DMS53 treated with DMSO at 0.1 percent for 48 hours (cell line): ENCODE measurements at regions not wholly inside any gene's neighbourhood (a gene's known extent, or its start where the extent isn't known, plus 50 kb on each side); places are given as distances from the start of the nearest gene placed in this dataset.

Experiments
- DNase-seq: peaks from one replicate; lab custom pipeline; 2025; ENCODE audit not compliant: unreplicated experiment; lab: John Stamatoyannopoulos, UW

DNA sequence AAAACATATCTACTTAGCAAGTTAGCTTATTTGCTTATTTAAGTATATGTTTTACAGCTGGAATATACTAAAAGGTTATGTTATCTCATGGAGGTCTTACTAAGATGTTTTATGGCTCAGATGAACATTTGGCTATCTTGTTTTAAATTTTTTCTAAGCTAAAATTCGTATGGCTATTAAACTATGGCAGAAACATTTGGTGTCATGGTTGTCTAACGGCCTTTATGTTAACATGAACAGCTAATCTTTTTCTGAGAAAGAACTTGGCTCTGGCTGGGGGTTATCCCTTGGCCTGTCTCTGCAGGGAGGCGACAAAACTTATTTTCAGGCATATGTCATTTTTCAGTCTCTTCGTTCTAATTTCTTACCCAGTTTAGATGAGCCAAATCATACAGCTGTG lies 101.5 kb upstream of the MTPN start:
- DNase-seq: no peak

- no peak for DNase-seq
Measured at GRCh38 chr7:136076954-136077353, 99.8 kb upstream of the MTPN start.

DNA sequence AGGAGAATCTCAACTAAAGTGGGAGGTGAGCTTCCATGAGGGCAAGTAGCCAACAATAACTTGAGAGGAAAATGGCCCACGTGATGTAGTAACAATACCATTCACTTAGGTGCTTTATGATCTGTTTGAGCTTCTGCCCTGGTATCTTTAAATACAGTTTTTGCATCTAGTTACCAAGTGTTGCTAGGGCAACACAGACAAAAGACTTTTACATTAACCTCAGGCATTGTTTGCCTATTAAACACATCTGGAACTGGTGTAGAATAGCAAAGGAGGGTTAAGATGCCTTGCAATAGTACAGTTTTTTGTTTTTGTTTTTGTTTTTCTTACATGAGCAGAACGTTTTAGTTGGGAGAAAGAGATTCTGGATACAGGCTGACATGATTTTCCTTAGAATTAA lies 97.7 kb upstream of the MTPN start:
- no peak for DNase-seq

- DNase-seq: no peak
Measured at GRCh38 chr7:136072447-136072846, 95.3 kb upstream of the MTPN start.

DNA sequence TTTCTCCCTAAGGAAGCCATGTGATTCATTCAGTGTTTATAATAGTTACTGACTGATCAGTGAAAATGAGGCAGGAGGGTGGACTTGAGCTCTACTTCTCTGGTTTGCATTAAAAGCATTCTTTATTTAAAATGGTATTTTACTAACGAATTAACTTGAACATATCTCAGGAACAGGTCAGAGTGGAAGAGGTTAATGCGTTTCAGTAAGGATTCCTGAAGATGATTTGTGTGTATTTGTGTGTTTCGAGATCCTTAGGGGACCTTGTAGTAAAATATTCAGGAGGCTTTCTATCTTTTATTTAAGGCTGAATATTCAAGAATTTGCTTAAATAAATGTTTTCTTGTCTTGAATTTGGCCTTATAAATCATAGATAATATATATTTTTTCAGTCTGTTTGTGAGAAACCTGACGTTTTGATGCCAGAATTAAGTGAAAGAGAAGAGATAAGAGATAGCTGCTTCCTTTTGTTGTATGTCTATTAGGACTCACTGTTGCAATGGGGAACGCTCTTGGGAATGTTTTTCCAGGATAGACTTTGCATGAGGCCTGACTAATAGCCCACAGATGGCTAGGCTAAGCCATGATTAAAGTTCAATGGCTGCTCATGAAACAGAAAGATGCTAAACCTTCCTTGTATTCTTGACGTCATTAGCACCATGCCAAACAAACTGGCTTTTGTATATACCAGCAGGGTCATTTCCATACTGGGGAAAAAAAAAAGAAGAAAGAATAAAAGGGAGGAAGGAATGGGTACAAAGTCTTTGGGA lies 93.8 kb upstream of the MTPN start:
- DNase-seq: no peak

- no peak for DNase-seq
Measured at GRCh38 chr7:136069840-136070529, 92.8 kb upstream of the MTPN start.

GRCh38 chr7:136067277-136067676 lies 90.1 kb upstream of the MTPN start:
- no peak for DNase-seq

DNA sequence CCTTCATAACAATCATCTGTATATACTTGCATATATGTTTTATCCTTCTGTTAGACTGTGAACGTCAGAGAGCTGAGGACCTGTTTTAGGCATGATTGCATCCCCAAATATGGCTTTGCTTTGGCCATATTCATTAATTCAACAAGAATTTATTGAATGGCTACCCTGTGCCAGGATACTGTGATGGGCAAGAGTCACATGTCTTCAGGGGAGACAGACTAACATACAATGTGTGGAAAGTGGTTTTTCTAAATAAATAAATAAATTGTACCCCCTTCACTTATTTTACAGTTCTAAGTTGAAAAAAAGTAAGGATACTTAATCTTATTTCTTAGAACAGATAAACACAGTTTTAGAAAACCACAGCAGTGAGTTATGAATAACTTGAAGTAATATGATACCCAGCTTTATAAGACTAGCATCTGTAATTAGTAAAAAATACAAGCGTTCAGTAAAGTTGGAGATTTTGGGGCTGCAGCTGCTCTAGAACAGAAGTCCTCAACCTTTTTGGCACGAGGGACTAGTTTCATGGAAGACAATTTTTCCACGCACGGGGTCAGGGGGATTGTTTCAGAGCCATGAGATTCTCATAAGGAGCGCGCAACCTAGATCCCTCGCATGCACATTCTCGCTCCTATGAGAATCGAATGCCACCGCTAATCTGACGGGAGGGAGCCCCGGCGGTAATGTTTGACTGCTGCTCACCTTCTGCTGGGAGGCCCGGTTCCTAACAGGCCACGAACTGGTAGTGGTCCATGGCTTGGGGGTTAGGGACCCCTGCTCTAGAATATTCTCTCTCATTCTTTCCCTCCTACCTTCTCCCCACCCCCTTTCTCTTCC lies 89.4 kb upstream of the MTPN start:
- DNase-seq: no peak

DNA sequence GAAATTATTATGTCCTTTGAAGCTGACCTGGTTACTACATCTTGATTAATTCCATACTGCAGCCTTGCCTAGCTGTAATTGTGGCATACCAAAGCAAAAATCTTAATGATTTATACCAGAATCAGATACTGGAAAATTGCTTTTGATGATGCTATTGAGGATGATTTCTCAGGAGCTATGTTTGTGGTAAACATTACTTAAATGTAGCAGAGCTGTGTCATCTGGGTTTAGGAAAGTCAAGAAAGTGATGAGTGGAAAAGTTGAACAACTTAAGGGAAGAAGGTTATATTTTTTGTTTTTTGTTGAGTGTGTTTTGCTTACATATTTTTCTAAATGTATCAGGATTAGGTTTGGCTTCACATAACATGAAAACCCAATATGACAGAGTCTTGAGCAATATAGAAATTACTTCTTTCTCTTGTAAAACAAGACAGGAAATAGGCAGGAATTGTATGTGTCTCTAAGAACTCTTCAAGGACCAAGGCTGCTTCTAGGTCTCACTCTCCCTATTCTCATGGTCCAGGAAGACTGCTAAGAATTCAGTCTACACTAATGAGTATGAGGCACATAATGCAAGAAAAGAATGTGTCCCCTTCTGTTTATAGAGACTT lies 87.6 kb upstream of the MTPN start:
- no peak for DNase-seq

- no peak for DNase-seq
Measured at GRCh38 chr7:136064081-136064480, 86.9 kb upstream of the MTPN start.

DNA sequence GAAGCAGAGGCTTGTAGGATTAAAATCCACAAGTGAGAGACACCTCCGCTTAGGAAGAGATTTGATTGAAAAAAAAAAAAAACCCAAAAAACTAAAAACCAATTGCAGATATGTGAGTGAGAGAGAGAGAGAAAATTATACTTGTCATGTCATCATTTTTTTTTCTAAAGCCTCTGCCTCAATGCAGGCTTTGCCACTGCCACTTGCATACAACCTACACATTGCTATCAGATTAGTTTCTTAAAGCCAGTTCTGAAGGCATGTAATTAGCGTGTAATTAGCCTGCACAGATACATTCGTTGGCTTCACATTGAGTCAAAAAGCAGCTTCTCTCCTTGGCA lies 86.1 kb upstream of the MTPN start:
- no peak for DNase-seq

DNA sequence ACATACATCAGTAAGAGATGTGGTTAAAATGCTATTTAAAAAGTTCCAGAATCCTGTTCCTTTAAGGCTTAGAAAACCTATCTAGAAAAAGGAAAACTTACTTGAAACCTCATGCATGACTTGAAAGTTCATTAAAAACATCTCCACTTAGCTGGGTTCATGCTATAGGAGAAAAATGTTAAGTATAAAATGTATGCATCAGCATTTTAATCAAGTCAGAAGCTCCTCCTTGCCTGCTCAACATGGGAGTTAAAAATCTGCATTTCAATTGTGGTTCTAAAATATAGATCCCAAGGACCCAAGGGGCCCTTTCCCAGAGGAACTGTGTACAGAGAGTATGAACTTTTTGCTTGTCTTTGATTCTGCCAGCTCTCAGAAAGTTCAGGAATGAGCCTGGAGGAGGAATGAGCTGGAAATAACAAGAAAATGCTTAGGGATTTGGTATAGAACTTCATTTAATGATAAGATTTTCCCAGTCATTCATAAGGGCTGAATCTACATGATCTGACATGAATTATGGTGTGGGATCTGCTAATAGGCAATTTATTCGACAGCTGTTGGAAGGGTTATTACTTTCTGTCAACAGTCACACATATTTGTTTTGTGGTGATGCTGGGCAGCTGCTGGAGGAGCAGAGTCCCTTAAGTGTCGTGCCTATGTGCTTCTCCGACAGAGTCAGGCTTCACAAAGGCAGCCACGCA lies 85.6 kb upstream of the MTPN start:
- peak; percentile 75 for DNase-seq

DNA sequence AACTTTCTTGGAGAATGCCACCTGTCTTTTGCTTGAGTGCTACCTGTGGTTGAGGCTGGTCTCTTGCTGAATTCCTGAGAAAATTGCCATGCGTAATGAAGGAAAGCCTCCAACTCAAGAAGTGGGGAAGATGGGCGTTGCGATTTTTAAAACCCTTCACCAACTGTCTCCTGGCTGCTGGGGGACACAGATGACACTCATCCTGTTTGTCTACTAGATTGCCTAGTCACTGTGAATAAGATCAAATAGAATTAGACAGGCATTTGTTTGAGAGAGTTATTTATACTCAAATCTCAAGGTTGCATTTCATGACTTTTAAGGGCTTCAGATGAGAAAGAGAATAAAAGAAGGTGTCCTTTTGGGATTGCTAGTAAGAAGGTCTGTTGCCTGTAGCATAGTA lies 84.3 kb upstream of the MTPN start:
- no peak for DNase-seq

DNA sequence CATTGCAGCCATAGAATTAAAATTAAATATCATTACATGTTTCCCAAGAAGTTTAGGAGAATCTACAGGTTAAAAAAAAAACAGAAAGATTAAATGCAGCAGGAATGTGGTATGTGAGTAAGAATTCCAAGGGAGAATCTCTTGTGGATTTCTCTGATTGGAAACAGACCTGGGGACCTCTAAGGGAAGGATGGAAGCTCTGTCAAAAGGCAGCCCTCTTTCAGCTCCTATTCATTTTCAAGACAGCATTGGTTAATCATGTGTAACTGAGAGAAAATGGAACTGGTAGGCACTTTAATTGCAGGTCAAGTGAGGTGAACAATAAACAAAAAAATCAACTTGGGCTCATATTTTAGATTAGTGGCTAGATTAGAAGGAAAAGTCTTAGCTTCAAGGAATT lies 81.4 kb upstream of the MTPN start:
- no peak for DNase-seq

DNA sequence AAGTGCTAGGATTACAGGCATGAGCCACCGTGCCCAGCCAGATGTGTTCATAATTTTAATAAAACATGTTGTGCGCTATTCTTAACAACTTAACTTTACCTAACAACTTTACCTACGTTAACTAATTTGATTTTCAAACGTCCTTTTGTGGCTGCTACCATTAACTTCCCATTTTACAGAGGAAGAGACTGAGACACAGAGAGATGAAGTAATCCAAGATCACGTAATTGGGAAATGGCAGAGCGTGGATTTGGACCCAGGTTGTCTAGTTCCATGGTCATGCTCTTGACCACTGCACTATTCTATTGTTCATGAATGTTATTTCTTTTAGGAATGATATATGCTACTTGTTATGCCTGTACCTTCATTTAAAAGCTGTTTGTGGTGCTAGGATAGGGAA lies 80.3 kb upstream of the MTPN start:
- DNase-seq: no peak

DNA sequence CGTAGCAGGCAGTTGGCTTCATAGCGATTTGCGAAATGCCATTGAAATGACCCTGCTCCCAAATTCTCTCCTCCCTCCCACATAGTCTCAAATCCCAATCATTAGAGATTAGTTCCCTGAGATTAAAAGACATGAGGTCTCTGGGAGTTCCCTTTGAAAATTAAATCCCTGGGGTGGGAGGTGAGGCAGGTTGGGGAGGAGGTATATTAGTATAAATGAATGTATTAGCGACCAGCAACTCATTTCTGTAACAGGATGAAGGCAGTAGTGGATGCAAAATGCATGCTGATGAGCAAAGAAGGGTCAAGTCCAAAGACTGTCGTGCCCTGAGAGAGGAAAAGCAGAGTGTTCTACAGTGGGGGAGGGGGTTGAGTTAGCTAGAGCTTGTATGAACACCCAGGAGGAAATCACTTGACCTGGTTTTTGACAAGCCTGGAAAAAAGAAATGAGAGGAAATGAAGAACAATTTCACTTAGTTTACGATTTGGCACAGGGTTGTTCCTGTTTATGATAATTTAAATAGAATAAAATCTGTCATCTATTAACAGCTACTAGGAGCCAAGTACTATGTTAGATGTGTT lies 79.6 kb upstream of the MTPN start:
- no peak for DNase-seq

GRCh38 chr7:136055266-136055665 lies 78.1 kb upstream of the MTPN start:
- no peak for DNase-seq

- DNase-seq: no peak
Measured at GRCh38 chr7:136053689-136054485, 76.7 kb upstream of the MTPN start.

DNA sequence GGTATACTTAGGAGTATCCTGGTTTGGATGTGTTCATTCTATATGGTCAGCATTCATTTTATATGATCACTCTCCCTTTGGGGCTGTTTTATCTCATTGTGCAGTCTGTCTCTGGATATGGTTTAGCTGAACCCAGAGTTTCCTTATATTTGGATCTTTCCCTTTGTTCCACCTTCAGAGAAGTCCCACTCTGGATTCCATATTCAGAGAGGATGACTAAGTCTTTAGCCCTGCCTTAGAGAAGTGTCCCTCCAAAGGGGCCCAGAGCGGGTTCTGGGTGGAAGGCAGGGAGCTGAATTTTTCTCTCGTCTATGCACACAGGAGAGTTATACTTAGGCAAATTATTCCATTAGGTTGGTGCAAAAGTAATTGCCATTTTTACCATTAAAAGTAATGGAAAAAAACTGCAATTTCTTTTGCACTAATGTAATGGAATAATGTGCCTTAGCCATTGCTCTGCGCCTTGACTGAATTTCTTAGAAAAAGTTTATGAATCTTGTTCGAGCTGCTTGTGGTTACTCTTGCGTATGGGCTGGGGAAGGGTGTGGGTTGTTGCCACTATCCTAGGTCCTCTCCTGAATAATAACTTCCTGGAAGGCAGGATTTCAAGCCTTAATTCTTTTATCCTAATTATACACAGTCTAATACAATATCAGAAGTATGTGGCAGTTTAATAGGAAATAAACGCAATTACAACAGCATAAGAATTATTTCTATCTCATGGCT lies 74.2 kb upstream of the MTPN start:
- no peak for DNase-seq
